IMR-90 (cell line): ENCODE measurements at regions not wholly inside any gene's neighbourhood (a gene's known extent, or its start where the extent isn't known, plus 50 kb on each side); places are given as distances from the start of the nearest gene placed in this dataset.

ENCODE experiments used
- ATAC-seq: fragments of 200-7000 bp; cut with Tn5 transposase; 2 replicates; pipeline ENCODE4 v1.9.1; 2020; ENCODE audit warnings: low read depth, mild to moderate bottlenecking, moderate library complexity
- BruUV-seq: library from RNA; stranded (reverse); fragments of 400-500 nt; replicated peaks from 2 replicates; lab custom pipeline; 2021; lab: Mats Ljungman, UMichigan
- CTCF ChIA-PET: fragments of 300-600 bp; formaldehyde crosslinking; extraction: SDS; loops from one replicate; lab custom pipeline; 2021; ENCODE audit warnings: antibody characterized with exemption; lab: Yijun Ruan, JAX
- POLR2A ChIA-PET: fragments of 300-600 bp; sonication (Branson Sonifier 250); formaldehyde crosslinking; loops from one replicate; lab custom pipeline; 2022; ENCODE audit warnings: antibody characterized with exemption; ENCODE audit not compliant: unreplicated experiment; lab: Charles Lee
- DNase-seq: peaks from one replicate; pipeline ENCODE4 v3.0.0; 2013
- H2AFZ ChIP-seq: replicated peaks from 2 replicates; pipeline ENCODE3; 2013; ENCODE audit warnings: low read length, mild to moderate bottlenecking; ENCODE audit not compliant: poor library complexity
- H2AK5ac ChIP-seq: 2 replicates; pipeline ENCODE4 v1.6.1; 2013; ENCODE audit warnings: low read depth, low read length, inconsistent platforms
- H2AK9ac ChIP-seq: replicated peaks from 2 replicates; pipeline ENCODE3; 2013; ENCODE audit warnings: mild to moderate bottlenecking, low read depth, low read length, moderate library complexity; ENCODE audit not compliant: poor library complexity
- H2BK120ac ChIP-seq: 2 replicates; pipeline ENCODE4 v1.6.1; 2013; ENCODE audit warnings: low read depth, low read length, inconsistent platforms
- H2BK15ac ChIP-seq: 3 replicates; pipeline ENCODE4 v1.6.1; 2013; ENCODE audit warnings: low read depth, low read length, inconsistent platforms
- H2BK20ac ChIP-seq: 2 replicates; pipeline ENCODE4 v1.6.1; 2013; ENCODE audit warnings: low read depth, mild to moderate bottlenecking, inconsistent platforms, low read length, moderate library complexity
- H2BK5ac ChIP-seq: 2 replicates; pipeline ENCODE4 v1.6.1; 2013; ENCODE audit warnings: mild to moderate bottlenecking, low read depth, low read length, inconsistent platforms; ENCODE audit not compliant: poor library complexity, severe bottlenecking
- H3K14ac ChIP-seq: replicated peaks from 2 replicates; pipeline ENCODE4 v1.6.1; 2013; ENCODE audit warnings: low read depth, low read length, inconsistent platforms
- H3K18ac ChIP-seq: 2 replicates; pipeline ENCODE4 v1.6.1; 2013; ENCODE audit warnings: low read depth, low read length, control low read depth
- H3K23ac ChIP-seq: 2 replicates; pipeline ENCODE4 v1.6.1; 2013; ENCODE audit warnings: low read depth, low read length, inconsistent platforms
- H3K27ac ChIP-seq: 2 replicates; pipeline ENCODE4 v1.5.1; 2013; ENCODE audit warnings: mild to moderate bottlenecking, control low read depth, low read length; ENCODE audit not compliant: insufficient read depth
- H3K27me3 ChIP-seq: 2 replicates; pipeline ENCODE4 v1.6.1; 2013; ENCODE audit warnings: low read length; ENCODE audit not compliant: control insufficient read depth, insufficient read depth
- H3K36me3 ChIP-seq: 2 replicates; pipeline ENCODE4 v1.6.1; 2013; ENCODE audit warnings: low read length, mixed read lengths; ENCODE audit not compliant: control insufficient read depth, insufficient read depth
- H3K4ac ChIP-seq: 2 replicates; pipeline ENCODE4 v1.6.1; 2013; ENCODE audit warnings: low read depth, low read length, inconsistent platforms
- H3K4me1 ChIP-seq: 2 replicates; pipeline ENCODE4 v1.6.1; 2013; ENCODE audit warnings: low read length, mixed read lengths; ENCODE audit not compliant: control insufficient read depth, insufficient read depth
- H3K4me2 ChIP-seq: 2 replicates; pipeline ENCODE4 v1.6.1; 2013; ENCODE audit warnings: low read depth, mild to moderate bottlenecking, control low read depth, low read length, moderate library complexity
- H3K4me3 ChIP-seq: 2 replicates; pipeline ENCODE4 v1.5.1; 2013; ENCODE audit warnings: low read depth, mild to moderate bottlenecking, control low read depth, low read length, moderate library complexity; ENCODE audit not compliant: insufficient read depth
- H3K56ac ChIP-seq: 2 replicates; pipeline ENCODE4 v1.6.1; 2013; ENCODE audit warnings: low read length, inconsistent platforms; ENCODE audit not compliant: insufficient read depth; ENCODE audit errors: extremely low read depth
- H3K79me1 ChIP-seq, 2 experiments: 2 replicates each; pipeline ENCODE4 v1.6.1; 2013; ENCODE audit warnings: low read length in 2 of 2, inconsistent platforms in 1 of 2, low read depth in 1 of 2
- H3K9ac ChIP-seq: 2 replicates; pipeline ENCODE4 v1.6.1; 2013; ENCODE audit warnings: low read depth, low read length, control low read depth
- H3K9me1 ChIP-seq: 2 replicates; pipeline ENCODE4 v1.6.1; 2013; ENCODE audit warnings: low read length, inconsistent platforms; ENCODE audit not compliant: insufficient read depth
- H3K9me3 ChIP-seq: 2 replicates; pipeline ENCODE4 v1.6.1; 2013; ENCODE audit warnings: low read length; ENCODE audit not compliant: control insufficient read depth, insufficient read depth
- H4K20me1 ChIP-seq: 2 replicates; pipeline ENCODE4 v1.6.1; 2013; ENCODE audit warnings: low read length, inconsistent platforms; ENCODE audit not compliant: insufficient read depth
- H4K5ac ChIP-seq: 2 replicates; pipeline ENCODE4 v1.6.1; 2013; ENCODE audit warnings: mild to moderate bottlenecking, low read depth, low read length, control low read depth
- H4K8ac ChIP-seq, 2 experiments: 2 replicates each; pipeline ENCODE4 v1.6.1; 2013; ENCODE audit warnings: low read depth in 2 of 2, low read length in 2 of 2, control low read depth in 1 of 2, inconsistent platforms in 1 of 2
- H4K91ac ChIP-seq: 2 replicates; pipeline ENCODE4 v1.6.1; 2013; ENCODE audit warnings: low read depth, low read length, inconsistent platforms; ENCODE audit not compliant: insufficient read depth
- FOS ChIP-seq: fragments of 150-350 bp; IDR thresholded peaks from 2 replicates; pipeline ENCODE4 v1.6.1; 2016; ENCODE audit warnings: low read depth, low read length
- MXI1 ChIP-seq: IDR thresholded peaks from 2 replicates; pipeline ENCODE4 v1.6.1; 2012; ENCODE audit warnings: low read depth, mild to moderate bottlenecking, low read length, moderate library complexity, borderline replicate concordance
- RAD21 ChIP-seq: IDR thresholded peaks from 2 replicates; pipeline ENCODE4 v1.6.1; 2012; ENCODE audit warnings: low read length, improper control_type of control experiment
- WGBS, 2 experiments: methylation state at CpG; one replicate each; pipeline versions ENCODE4 v1.1.5 to v1.1.7; 2013; ENCODE audit warnings: missing lambda C conversion rate in 2 of 2; ENCODE audit not compliant: insufficient read length in 1 of 2; ENCODE audit errors: extremely low coverage in 2 of 2; 5-methylcytosine and 5-hydroxymethylcytosine counted together
- dilution Hi-C: fragments of 300-500 bp; cut with HindIII; formaldehyde crosslinking; loops from one replicate; pipeline ENCODE4 v1.14.3; 2018; ENCODE audit warnings: low sequenced_read_pairs; ENCODE audit not compliant: unreplicated experiment
- in situ Hi-C: fragments of 300-500 bp; cut with MboI; formaldehyde crosslinking; loops from 3 replicates; pipeline ENCODE4 v1.14.3; 2019; ENCODE audit warnings: low sequenced_read_pairs, inconsistent platforms, mixed read lengths
- intact Hi-C: fragments of 100-400 bp; cut with micrococcal nuclease; formaldehyde crosslinking; loops from 2 replicates; pipeline ENCODE4 v1.10.0; 2022
- TF ChIP-seq, protein P1 (sequence below): conservative IDR thresholded peaks from 2 replicates; pipeline ENCODE4 v1.5.1; 2012; ENCODE audit warnings: mild to moderate bottlenecking, low read depth, low read length, improper control_type of control experiment

- H3K9ac ChIP-seq, result no peak overlapping the region
- no peak overlapping the region for H3K56ac ChIP-seq
Observed at GRCh38 chr3:159210336-159210735, 408.5 kb downstream of the MFSD1 start.

More at GRCh38 chr3:159210336-159210735, 408.5 kb downstream of the MFSD1 start:
- no CpG with 5 or more reads among the region's 1 CpG for WGBS, 2 experiments
- no peaks in the 10 kb centered on the region for H3K4me1 ChIP-seq
- no peak overlapping the region for H2BK120ac ChIP-seq
- intact Hi-C loops (no loop called here), in situ Hi-C loops (no loop called here), dilution Hi-C loops (no loop called here)
- no peaks in the 10 kb centered on the region for H3K9me1 ChIP-seq
- no peak overlapping the region for H3K4me2 ChIP-seq
- H3K27ac ChIP-seq, result no peak overlapping the region
- DNase-seq (no peak), ATAC-seq (no peak)
- no peak overlapping the region for H2BK15ac ChIP-seq
- no peak overlapping the region for H3K23ac ChIP-seq
- POLR2A ChIA-PET, result no interaction called here
- BruUV-seq, result no TSS peak
- H2AK5ac ChIP-seq, result no peak overlapping the region
- H3K9me3 ChIP-seq, result no peaks in the 10 kb centered on the region
- no peak overlapping the region for H3K4ac ChIP-seq
- H3K79me1 ChIP-seq, result no peaks in the 10 kb centered on the region
- H3K36me3 ChIP-seq, result no peaks in the 10 kb centered on the region
- no peak overlapping the region for H4K8ac ChIP-seq
- H3K4me3 ChIP-seq, result no peak overlapping the region
- no peak overlapping the region for H2BK20ac ChIP-seq
- H3K14ac ChIP-seq, result no peak overlapping the region
- H2AFZ ChIP-seq, result no peak overlapping the region
- H4K5ac ChIP-seq, result no peak overlapping the region
- no peaks in the 10 kb centered on the region for H3K27me3 ChIP-seq
- TF ChIP-seq, protein P1, sequence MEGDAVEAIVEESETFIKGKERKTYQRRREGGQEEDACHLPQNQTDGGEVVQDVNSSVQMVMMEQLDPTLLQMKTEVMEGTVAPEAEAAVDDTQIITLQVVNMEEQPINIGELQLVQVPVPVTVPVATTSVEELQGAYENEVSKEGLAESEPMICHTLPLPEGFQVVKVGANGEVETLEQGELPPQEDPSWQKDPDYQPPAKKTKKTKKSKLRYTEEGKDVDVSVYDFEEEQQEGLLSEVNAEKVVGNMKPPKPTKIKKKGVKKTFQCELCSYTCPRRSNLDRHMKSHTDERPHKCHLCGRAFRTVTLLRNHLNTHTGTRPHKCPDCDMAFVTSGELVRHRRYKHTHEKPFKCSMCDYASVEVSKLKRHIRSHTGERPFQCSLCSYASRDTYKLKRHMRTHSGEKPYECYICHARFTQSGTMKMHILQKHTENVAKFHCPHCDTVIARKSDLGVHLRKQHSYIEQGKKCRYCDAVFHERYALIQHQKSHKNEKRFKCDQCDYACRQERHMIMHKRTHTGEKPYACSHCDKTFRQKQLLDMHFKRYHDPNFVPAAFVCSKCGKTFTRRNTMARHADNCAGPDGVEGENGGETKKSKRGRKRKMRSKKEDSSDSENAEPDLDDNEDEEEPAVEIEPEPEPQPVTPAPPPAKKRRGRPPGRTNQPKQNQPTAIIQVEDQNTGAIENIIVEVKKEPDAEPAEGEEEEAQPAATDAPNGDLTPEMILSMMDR, result no peak
- no peak for TF ChIP-seq MXI1
- no peak for TF ChIP-seq FOS
- TF ChIP-seq RAD21, result no peak
- no peak overlapping the region for H3K18ac ChIP-seq
- H2AK9ac ChIP-seq, result no peak overlapping the region
- no peak overlapping the region for H2BK5ac ChIP-seq
- CTCF ChIA-PET, result no interaction called here
- no peaks in the 10 kb centered on the region for H4K20me1 ChIP-seq
- H4K91ac ChIP-seq, result no peak overlapping the region
